HG02678 (cell line): ENCODE measurements at regions not wholly inside any gene's neighbourhood (a gene's known extent, or its start where the extent isn't known, plus 50 kb on each side); places are given as distances from the start of the nearest gene placed in this dataset.

ENCODE experiments used
- ATAC-seq: cut with Tn5 transposase; IDR thresholded peaks from one replicate; pipeline ENCODE4 v1.9.1; 2021; ENCODE audit warnings: mild to moderate bottlenecking, moderate library complexity; ENCODE audit not compliant: unreplicated experiment

GRCh38 chr17:33809748-33810147 is 445.3 kb upstream of the CCL2 start:
- ATAC-seq, result no peak

GRCh38 chr17:33811004-33811760 is 443.9 kb upstream of the CCL2 start:
- no peak for ATAC-seq

GRCh38 chr17:33811984-33812577 is 443.0 kb upstream of the CCL2 start:
- no peak for ATAC-seq

- no peak for ATAC-seq
Measured at GRCh38 chr17:33814852-33815251, 440.2 kb upstream of the CCL2 start.

GRCh38 chr17:33816036-33816435 is 439.0 kb upstream of the CCL2 start:
- no peak for ATAC-seq

GRCh38 chr17:33816842-33817617 is 438.1 kb upstream of the CCL2 start:
- no peak for ATAC-seq

- ATAC-seq, result no peak
Measured at GRCh38 chr17:33819539-33819938, 435.5 kb upstream of the CCL2 start.

GRCh38 chr17:33832262-33832661 is 422.8 kb upstream of the CCL2 start:
- ATAC-seq, result no peak

GRCh38 chr17:33837281-33837680 is 417.8 kb upstream of the CCL2 start:
- no peak for ATAC-seq

GRCh38 chr17:33838281-33838680 is 416.8 kb upstream of the CCL2 start:
- no peak for ATAC-seq

GRCh38 chr17:33847900-33848299 is 407.2 kb upstream of the CCL2 start:
- no peak for ATAC-seq

- no peak for ATAC-seq
Measured at GRCh38 chr17:33848433-33848832, 406.7 kb upstream of the CCL2 start.

GRCh38 chr17:33854596-33854995 is 400.5 kb upstream of the CCL2 start:
- ATAC-seq, result no peak

- ATAC-seq, result no peak
Measured at GRCh38 chr17:33858121-33858520, 397.0 kb upstream of the CCL2 start.

- ATAC-seq, result no peak
Measured at GRCh38 chr17:33858682-33859081, 396.4 kb upstream of the CCL2 start.

- ATAC-seq, result no peak
Measured at GRCh38 chr17:33862772-33863602, 392.1 kb upstream of the CCL2 start.

- no peak for ATAC-seq
Measured at GRCh38 chr17:33864758-33865229, 390.3 kb upstream of the CCL2 start.

GRCh38 chr17:33868899-33869298 is 386.2 kb upstream of the CCL2 start:
- no peak for ATAC-seq

- no peak for ATAC-seq
Measured at GRCh38 chr17:33870936-33871335, 384.1 kb upstream of the CCL2 start.

- no peak for ATAC-seq
Measured at GRCh38 chr17:33871720-33872540, 383.2 kb upstream of the CCL2 start.
